Stimulated activated memory B cell treated with anti-CD40 and anti-IgM and Interleukin-4, amounts not matched to agents 10 μg/mL and 1 μg/mL and 100 μg/mL, for 72 hours (primary cell): ENCODE measurements at regions not wholly inside any gene's neighbourhood (a gene's known extent, or its start where the extent isn't known, plus 50 kb on each side); places are given as distances from the start of the nearest gene placed in this dataset.
A peak's percentile ranks its signal among the peaks of the same experiment; 100 is the strongest.

ENCODE experiments used
- ATAC-seq: fragments of 150-1000 bp; cut with Tn5 transposase; 2 replicates; pipeline ENCODE4 v1.10.0; 2021
- H3K27ac Mint-ChIP-seq: one replicate; pipeline ENCODE4 v1.8.0; 2022; ENCODE audit warnings: mild to moderate bottlenecking, mixed read lengths
- H3K27me3 Mint-ChIP-seq: one replicate; pipeline ENCODE4 v1.8.0; 2022; ENCODE audit warnings: mixed read lengths
- H3K36me3 Mint-ChIP-seq: one replicate; pipeline ENCODE4 v1.8.0; 2022; ENCODE audit warnings: mixed read lengths
- H3K4me1 Mint-ChIP-seq: one replicate; pipeline ENCODE4 v1.8.0; 2022; ENCODE audit warnings: mixed read lengths
- H3K4me3 Mint-ChIP-seq: one replicate; pipeline ENCODE4 v1.8.0; 2022; ENCODE audit warnings: mild to moderate bottlenecking, moderate library complexity, mixed read lengths
- H3K9me3 Mint-ChIP-seq: one replicate; pipeline ENCODE4 v1.8.0; 2022; ENCODE audit warnings: mixed read lengths

DNA sequence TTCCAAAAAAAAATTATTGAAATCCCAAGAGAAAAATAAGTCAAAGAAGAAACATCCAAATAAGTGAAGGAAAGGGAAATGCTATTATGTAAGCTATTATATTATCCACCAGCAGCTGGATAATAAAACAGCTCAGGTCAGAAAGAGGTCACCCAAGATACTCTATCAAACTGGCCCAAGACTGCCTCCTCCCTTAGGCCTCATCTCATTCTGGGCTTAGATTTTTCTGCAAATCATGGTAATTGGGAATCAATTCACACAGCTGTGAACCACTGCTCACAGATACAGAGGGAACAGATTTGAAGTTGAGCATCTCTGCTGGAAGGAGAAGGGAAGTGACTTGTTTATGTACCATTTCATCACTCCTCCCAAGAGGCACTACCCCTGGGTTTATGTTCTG is 294.6 kb upstream of the DPPA4 start:
- Mint-ChIP-seq H3K4me3 (no peak overlapping the region), H3K27ac (no peak overlapping the region), H3K9me3 (peaks cover 13% of the 10 kb centered on the region), H3K36me3 (no peaks in the 10 kb centered on the region), H3K4me1 (no peaks in the 10 kb centered on the region), H3K27me3 (no peaks in the 10 kb centered on the region)
- ATAC-seq, result no peak

DNA sequence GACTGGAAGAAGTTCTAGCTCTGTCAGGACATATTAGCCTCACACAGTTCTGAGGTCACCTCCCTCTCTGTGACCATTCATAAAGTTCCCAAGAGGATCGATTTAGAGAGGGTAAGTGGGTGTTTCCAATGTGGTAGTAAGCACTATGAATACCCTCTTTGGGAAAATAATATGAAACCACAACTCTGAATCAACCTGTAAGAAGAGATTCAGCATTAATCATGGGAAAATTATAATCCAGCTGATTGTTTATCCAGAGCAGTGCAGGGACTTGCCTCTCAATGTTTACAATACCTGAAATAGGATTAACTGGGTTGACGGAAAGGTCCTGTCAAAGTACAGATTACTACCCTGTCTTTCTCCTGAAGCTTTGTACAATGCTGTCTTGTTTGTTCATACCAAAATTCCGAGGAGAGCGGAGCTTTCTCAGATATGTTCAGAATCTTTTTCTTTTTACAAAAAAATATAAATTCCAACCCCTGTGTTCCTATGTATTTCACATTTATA is 302.9 kb upstream of the DPPA4 start:
- H3K27ac Mint-ChIP-seq, result no peak overlapping the region
- no peaks in the 10 kb centered on the region for H3K4me1 Mint-ChIP-seq
- no peak for ATAC-seq
- no peaks in the 10 kb centered on the region for H3K36me3 Mint-ChIP-seq
- peaks cover 3% of the 10 kb centered on the region for H3K9me3 Mint-ChIP-seq
- H3K4me3 Mint-ChIP-seq, result no peak overlapping the region
- no peaks in the 10 kb centered on the region for H3K27me3 Mint-ChIP-seq

DNA sequence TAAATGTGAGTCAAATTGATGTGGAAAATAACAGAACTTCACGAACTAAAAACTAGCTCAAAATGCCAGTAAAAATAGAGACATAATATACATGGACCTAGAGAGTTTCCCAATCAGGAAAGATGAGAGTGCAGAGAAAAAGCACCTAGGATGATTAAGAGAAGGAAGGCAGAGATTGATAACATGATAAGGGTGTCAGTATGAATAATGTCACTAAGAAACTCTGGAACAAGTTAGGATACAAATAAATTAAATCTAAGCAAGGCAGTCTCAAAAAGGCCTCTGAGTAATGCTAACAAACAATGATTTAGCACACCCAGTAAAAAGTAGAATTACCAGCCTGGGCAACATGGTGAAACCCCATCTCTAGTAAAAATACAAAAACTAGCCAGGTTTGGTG is 304.7 kb upstream of the DPPA4 start:
- Mint-ChIP-seq H3K4me3 (no peak overlapping the region), H3K36me3 (no peaks in the 10 kb centered on the region), H3K27me3 (no peaks in the 10 kb centered on the region), H3K27ac (no peak overlapping the region), H3K9me3 (peaks cover 3% of the 10 kb centered on the region), H3K4me1 (no peaks in the 10 kb centered on the region)
- no peak for ATAC-seq

DNA sequence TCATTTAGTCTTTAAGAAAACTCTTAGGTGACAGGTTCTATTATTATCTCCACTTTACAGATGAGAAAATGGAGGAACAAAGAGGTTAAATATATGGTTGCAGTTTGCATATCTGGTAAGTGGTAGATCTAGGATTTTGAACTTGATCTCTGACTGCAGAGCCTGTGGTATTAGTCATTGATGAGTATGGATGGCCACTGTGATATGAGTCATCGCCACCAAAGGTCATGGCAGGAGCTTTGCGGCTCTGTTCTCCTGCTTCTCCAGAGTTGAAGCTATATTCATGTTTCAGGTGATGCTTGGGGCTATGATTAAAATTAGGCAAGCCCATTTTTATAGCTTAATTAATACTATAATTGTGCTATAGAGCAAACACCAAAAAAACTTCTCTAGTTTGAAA is 306.2 kb upstream of the DPPA4 start:
- no peaks in the 10 kb centered on the region for H3K9me3 Mint-ChIP-seq
- H3K27ac Mint-ChIP-seq, result no peak overlapping the region
- no peak for ATAC-seq
- H3K36me3 Mint-ChIP-seq, result no peaks in the 10 kb centered on the region
- no peaks in the 10 kb centered on the region for H3K4me1 Mint-ChIP-seq
- no peaks in the 10 kb centered on the region for H3K27me3 Mint-ChIP-seq
- no peak overlapping the region for H3K4me3 Mint-ChIP-seq

DNA sequence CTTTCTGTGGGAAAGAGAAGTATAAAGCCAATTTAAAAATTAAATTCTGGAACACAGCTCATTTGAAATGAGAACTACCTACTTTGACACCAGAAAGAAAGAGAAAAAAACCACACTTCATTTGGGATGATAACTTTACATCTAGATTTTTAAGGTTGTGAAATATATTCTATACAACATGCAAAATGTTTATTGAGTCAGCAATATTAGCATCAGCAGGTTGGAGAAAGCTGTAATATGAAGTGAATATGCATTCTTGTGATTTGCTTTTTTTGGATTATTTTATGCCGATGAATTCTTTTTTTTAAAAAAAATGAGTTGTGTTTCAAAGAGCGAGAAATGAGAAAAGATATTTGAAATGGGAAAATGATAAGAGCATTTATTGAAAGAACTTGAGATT is 307.0 kb upstream of the DPPA4 start:
- no peak for ATAC-seq

DNA sequence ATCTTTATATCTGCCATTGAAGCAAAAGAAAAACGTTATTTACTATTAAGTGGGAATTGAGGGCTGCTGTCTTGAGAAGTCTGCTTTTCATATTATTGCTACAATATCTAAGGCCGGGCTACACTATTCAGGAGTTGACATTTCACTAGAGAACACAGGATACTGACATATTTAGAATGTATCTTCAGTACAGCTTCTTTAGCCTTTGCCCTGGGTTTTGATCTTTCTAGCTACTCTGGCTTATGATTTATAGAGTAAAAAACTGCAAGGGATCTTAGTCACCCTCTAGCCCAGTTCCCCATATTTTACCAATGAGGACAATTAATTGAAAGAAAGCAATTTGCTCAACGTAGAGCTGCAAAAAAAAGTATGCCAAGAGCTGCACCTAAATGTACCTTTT is 307.4 kb upstream of the DPPA4 start:
- ATAC-seq, result no peak
- Mint-ChIP-seq H3K27me3 (no peaks in the 10 kb centered on the region), H3K4me3 (no peak overlapping the region), H3K9me3 (no peaks in the 10 kb centered on the region), H3K36me3 (no peaks in the 10 kb centered on the region), H3K4me1 (no peaks in the 10 kb centered on the region), H3K27ac (no peak overlapping the region)

More for the DNA sequence above, 307.0 kb upstream of the DPPA4 start:
- no peak overlapping the region for H3K27ac Mint-ChIP-seq
- no peaks in the 10 kb centered on the region for H3K4me1 Mint-ChIP-seq
- no peaks in the 10 kb centered on the region for H3K27me3 Mint-ChIP-seq
- H3K36me3 Mint-ChIP-seq, result no peaks in the 10 kb centered on the region
- no peak overlapping the region for H3K4me3 Mint-ChIP-seq
- H3K9me3 Mint-ChIP-seq, result no peaks in the 10 kb centered on the region

DNA sequence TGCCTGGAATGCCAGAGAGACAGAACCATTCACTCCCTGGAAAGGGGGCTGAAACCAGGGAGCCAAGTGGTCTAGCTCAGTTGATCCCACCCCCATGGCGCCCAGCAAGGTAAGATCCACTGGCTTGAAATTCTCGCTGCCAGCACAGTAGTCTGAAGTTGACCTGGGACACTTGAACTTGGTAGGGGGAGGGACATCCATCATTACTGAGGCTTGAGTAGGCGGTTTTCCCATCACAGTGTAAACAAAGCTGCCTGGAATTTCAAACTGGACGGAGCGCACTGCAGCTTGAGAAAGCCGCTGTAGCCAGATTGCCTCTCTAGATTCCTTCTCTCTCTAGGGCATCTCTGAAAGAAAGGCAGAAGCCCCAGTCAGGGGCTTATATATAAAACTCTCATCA is 310.7 kb upstream of the DPPA4 start:
- no peak for ATAC-seq
- Mint-ChIP-seq H3K9me3 (peaks cover 11% of the 10 kb centered on the region), H3K4me3 (no peak overlapping the region), H3K27ac (no peak overlapping the region), H3K4me1 (no peaks in the 10 kb centered on the region), H3K27me3 (no peaks in the 10 kb centered on the region), H3K36me3 (no peaks in the 10 kb centered on the region)

DNA sequence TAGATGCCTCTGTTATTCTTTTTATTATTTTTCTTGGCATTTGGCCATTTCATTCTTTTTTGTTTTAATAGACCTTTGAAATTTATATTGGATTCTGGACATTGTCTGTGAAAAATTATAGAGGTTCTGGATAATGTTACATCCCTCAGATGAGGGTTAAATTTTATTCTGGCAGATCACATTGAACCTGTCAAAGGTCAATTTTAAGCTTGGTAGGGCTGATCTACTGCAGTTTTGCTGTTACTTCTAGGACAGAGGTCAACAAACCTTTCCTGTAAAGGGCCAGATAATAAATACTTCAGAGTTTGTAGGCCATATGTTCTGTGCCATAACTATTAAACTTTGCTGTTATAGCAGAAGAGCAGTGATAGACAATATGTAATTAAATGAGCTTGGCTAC is 318.9 kb upstream of the DPPA4 start:
- no peak for ATAC-seq
- Mint-ChIP-seq H3K9me3 (peaks cover 13% of the 10 kb centered on the region), H3K4me1 (no peaks in the 10 kb centered on the region), H3K4me3 (no peak overlapping the region), H3K27me3 (no peaks in the 10 kb centered on the region), H3K36me3 (no peaks in the 10 kb centered on the region), H3K27ac (no peak overlapping the region)

DNA sequence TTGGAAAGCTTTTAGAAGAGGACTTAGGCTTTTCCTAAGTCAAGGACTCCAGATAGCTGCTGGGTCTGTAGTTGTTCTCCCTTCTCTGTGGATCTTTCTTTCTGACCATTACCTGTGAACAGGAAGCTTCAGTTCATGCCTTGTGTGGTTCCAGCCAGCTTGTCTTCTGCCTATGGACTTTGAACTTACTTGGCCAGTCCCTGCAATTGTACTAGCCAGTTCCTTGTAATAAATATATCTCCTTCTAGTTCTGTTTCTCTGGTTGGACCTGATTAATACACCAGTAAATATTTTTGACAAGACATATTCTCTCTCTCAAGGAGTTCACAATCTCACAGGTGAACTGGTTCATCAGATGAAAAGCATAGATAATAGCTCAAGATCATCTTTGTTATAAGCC is 341.3 kb upstream of the DPPA4 start:
- Mint-ChIP-seq H3K9me3 (no peaks in the 10 kb centered on the region), H3K27ac (no peak overlapping the region), H3K4me1 (no peaks in the 10 kb centered on the region), H3K4me3 (no peak overlapping the region), H3K27me3 (no peaks in the 10 kb centered on the region), H3K36me3 (no peaks in the 10 kb centered on the region)
- no peak for ATAC-seq

DNA sequence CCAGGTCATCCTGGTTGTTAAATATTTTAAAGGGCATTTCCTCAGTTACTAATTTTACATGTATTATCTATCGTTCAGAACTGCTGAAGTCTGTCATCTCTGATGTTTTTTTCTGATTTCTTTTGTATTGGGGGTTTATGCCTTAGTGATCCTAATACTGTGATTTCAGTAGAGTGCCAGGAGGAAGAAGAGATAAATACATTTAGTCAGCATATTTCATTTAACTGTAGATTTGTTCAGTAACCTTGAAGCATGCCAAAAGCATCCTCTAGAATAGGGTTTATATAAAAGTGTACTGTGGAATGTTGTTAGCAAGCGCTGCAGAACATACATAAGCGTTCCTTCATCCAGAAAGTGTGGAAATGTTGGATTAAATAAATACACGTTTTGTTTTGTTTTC is 342.3 kb upstream of the DPPA4 start:
- Mint-ChIP-seq H3K27me3 (no peaks in the 10 kb centered on the region), H3K4me3 (no peak overlapping the region), H3K36me3 (no peaks in the 10 kb centered on the region), H3K4me1 (no peaks in the 10 kb centered on the region), H3K9me3 (no peaks in the 10 kb centered on the region), H3K27ac (no peak overlapping the region)
- no peak for ATAC-seq

DNA sequence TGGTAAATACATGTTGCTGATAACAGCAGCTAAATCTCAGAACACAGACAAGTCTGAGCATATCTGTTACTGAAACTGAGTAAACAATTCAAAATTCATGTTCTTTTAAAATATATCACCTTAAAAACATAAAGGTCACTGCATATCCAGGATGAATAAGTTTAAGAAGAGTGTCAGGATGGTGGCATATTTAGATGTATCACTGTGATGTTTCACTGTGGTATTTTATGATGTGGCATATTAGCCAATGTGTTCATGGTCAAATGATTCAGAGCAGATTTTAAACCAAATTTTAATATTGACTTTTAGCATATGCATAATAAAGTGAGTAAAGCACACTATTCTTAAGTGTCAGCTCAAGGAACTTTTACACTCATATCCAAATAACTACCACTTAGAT is 346.4 kb upstream of the DPPA4 start:
- Mint-ChIP-seq H3K27ac (no peak overlapping the region), H3K36me3 (no peaks in the 10 kb centered on the region), H3K4me3 (no peak overlapping the region), H3K4me1 (no peaks in the 10 kb centered on the region), H3K27me3 (no peaks in the 10 kb centered on the region), H3K9me3 (peaks cover 4% of the 10 kb centered on the region)
- ATAC-seq, result no peak

DNA sequence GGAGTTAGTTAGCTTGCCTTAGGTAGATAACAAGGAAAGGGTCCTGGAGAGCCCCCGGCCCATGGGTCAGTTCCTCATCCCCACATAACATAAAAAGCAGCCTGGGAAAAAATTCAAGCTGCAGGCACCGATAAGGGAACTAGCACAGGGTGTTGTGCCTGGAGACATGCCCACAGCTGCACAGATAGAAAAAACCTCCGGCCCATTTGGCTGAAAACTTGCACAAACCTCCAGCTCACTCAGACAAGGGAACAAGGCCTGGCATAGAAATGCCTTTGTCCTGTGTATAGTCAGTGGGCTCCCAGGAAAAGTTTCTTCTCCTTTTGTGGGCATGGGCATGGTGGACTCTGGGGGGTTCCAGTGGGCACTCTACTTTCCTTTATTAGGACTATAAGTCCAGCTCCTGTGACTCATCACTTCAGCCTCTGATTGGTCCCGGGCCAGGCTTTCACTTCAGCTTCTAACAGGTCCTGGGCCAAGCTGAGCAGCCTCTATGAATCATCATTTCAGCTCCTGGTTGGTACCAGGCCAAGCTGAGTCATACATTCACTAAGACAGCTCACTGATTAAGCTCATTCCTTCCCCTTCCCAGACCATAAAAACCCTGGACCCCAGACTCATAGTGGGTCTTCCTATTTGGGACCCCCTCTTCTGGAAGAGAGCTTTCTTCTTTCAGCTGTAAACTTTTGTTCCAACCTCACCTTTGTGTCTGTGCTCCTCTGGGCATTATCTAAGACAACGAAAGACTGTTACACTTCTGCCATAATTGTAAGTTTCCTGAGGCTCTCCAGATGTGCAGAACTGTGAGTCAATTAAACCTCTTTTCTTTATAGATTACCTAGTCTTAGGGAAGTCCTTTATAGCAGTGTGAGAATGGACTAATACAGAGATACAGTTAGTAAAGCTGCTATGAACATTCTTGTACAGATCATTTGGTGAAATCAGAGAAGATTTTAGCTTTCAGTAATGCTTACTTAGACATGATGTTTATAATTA is 348.0 kb upstream of the DPPA4 start:
- H3K27me3 Mint-ChIP-seq, result no peaks in the 10 kb centered on the region
- no peak overlapping the region for H3K27ac Mint-ChIP-seq
- peak; percentile 27 for ATAC-seq
- H3K4me3 Mint-ChIP-seq, result no peak overlapping the region
- peaks cover 7% of the 10 kb centered on the region for H3K9me3 Mint-ChIP-seq
- no peaks in the 10 kb centered on the region for H3K4me1 Mint-ChIP-seq
- H3K36me3 Mint-ChIP-seq, result no peaks in the 10 kb centered on the region

DNA sequence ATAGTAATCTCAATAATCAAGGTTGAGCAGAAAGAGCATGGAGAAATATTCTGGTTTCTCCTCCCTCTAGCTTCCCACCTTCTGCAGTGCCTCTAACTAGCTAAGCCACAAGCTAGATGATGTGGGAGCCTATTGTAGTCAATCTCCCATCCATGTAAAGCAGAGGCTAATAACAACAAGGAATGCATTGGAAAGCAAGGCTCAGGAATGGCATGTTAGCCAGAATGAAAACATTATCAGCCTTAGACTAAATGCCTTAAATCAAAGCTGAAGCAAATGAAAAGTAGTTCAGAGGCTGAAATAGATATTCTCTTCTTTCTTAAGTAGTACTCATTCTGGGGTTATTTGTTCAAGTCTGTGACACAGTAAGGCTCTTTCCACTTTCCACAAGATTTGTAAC is 350.3 kb upstream of the DPPA4 start:
- H3K36me3 Mint-ChIP-seq, result no peaks in the 10 kb centered on the region
- H3K4me3 Mint-ChIP-seq, result no peak overlapping the region
- ATAC-seq, result no peak
- H3K9me3 Mint-ChIP-seq, result peaks cover 13% of the 10 kb centered on the region
- H3K4me1 Mint-ChIP-seq, result no peaks in the 10 kb centered on the region
- no peaks in the 10 kb centered on the region for H3K27me3 Mint-ChIP-seq
- no peak overlapping the region for H3K27ac Mint-ChIP-seq

DNA sequence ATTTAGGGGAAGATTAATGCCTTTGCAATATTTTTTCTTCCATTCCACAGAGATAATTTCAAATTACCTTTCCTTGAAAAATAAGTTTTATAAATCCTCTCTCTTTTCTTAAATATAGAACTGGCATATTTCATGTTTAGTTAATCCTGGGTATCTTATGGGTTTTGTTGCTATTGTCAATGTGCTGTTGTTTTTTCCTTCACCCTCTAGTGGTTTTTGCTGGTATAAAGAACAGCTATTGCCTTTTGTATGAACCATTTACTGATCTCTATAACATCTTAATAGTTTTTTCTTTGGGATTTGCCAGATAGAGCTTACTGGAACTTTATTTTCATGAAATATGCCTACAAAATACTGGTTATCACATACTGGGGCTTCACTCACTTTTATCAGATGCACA is 359.6 kb upstream of the DPPA4 start:
- ATAC-seq, result no peak
- Mint-ChIP-seq H3K27ac (no peak overlapping the region), H3K9me3 (peaks cover 14% of the 10 kb centered on the region), H3K36me3 (no peaks in the 10 kb centered on the region), H3K4me3 (no peak overlapping the region), H3K4me1 (no peaks in the 10 kb centered on the region), H3K27me3 (no peaks in the 10 kb centered on the region)

DNA sequence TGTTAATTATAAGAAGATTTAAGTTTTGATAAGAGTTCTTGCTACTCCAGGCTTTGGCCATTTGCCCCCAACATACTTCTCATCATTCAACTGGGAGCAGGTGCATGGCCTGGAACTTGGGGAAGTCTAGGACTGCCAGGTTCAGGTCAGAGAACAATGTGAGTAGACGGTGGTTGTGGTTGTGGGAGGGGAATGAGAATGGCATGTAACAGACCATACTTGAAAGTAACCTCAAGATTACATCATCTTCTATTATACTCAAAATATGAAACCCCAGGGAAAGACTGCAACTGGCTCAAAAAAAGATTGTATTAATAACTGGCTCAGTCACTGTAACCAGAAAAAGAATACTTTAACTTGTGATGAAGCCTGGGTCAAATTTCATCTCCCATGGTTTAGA is 364.9 kb upstream of the DPPA4 start:
- ATAC-seq, result peak; percentile 39
- H3K27ac Mint-ChIP-seq, result no peak overlapping the region
- H3K4me3 Mint-ChIP-seq, result no peak overlapping the region
- no peaks in the 10 kb centered on the region for H3K36me3 Mint-ChIP-seq
- peaks cover 10% of the 10 kb centered on the region for H3K9me3 Mint-ChIP-seq
- no peaks in the 10 kb centered on the region for H3K27me3 Mint-ChIP-seq
- no peaks in the 10 kb centered on the region for H3K4me1 Mint-ChIP-seq

DNA sequence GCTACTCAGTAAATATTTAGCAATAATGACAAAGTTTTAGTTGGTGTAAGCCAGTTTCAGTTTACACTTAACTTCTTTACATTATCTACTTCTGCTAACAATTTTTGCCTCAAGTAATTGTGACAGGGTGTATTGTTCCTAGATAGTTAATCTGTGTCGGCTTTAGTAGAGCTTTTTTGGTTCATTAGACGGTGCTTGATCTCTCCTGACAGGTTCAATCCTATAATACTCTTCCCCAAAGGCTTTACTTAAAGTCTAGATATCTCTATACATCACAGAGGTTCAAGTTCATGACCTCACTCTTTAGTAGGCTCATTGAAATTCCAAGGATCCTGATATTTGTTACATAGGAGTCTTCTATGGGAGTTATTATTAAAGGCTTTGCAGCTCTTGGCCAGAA is 365.6 kb upstream of the DPPA4 start:
- Mint-ChIP-seq H3K36me3 (no peaks in the 10 kb centered on the region), H3K9me3 (peaks cover 10% of the 10 kb centered on the region), H3K27me3 (no peaks in the 10 kb centered on the region), H3K27ac (no peak overlapping the region), H3K4me3 (no peak overlapping the region), H3K4me1 (no peaks in the 10 kb centered on the region)
- ATAC-seq, result no peak
